ENCODE measurements at regions not wholly inside any gene's neighbourhood (a gene's known extent, or its start where the extent isn't known, plus 50 kb on each side); places are given as distances from the start of the nearest gene placed in this dataset.

DNA sequence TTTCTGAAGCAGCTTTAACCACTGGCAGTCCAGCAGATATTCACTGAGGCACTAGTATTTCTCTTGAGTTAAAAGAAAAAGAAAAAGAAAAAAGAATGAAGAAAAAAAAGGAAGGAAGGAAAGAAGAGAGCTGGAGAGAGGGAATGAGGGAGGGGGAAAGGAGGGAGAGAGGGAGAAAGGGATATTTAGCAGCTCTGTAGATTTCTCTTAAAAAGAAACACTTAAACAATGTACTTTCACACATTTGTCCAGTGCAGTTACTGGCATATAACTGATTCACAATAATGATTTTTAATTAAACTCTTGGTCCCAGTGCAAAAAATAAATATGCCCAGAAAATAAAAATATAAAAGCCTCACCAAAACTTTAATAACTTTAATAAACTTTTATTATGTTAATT, 386.4 kb downstream of the KCNJ2 start:
- intact Hi-C loops (cut with micrococcal nuclease) = loop anchor here (10.0 kb wide), 1 partner anchor 151 kb away; no protein-coding TSS in a partner anchor
- H3K36me3 ChIP-seq (ENCODE audit: low read depth, low read length) = no peaks in the 10 kb centered on the region
- no peaks in the 10 kb centered on the region for H3K4me1 ChIP-seq (ENCODE audit: insufficient read depth, low read length)
- H3K27ac ChIP-seq (ENCODE audit: low read length) = no peak overlapping the region
- no peak overlapping the region for H3K9ac ChIP-seq (ENCODE audit: low read length)
- no peaks in the 10 kb centered on the region for H3F3A ChIP-seq (ENCODE audit: low read length, unreplicated experiment)
- no peaks in the 10 kb centered on the region for H3K27me3 ChIP-seq (ENCODE audit: low read length)
- DNase-seq (no peak), ATAC-seq (no peak)
- ChIA-PET CTCF (no interaction called here), POLR2A (ENCODE audit: unreplicated experiment) (no interaction called here)
- no TSS peak for BruUV-seq (replicated peaks)
- H3K9me2 ChIP-seq (replicated peaks; ENCODE audit: low read length) = no peaks in the 10 kb centered on the region
- H3K9me3 ChIP-seq (ENCODE audit: low read length) = no peaks in the 10 kb centered on the region
- no peaks in the 10 kb centered on the region for H3K79me2 ChIP-seq (ENCODE audit: low read length)
- H2AFZ ChIP-seq (ENCODE audit: low read length) = no peak overlapping the region
- no peak overlapping the region for H3K4me3 ChIP-seq (ENCODE audit: low read length)
- TF ChIP-seq, protein P1, sequence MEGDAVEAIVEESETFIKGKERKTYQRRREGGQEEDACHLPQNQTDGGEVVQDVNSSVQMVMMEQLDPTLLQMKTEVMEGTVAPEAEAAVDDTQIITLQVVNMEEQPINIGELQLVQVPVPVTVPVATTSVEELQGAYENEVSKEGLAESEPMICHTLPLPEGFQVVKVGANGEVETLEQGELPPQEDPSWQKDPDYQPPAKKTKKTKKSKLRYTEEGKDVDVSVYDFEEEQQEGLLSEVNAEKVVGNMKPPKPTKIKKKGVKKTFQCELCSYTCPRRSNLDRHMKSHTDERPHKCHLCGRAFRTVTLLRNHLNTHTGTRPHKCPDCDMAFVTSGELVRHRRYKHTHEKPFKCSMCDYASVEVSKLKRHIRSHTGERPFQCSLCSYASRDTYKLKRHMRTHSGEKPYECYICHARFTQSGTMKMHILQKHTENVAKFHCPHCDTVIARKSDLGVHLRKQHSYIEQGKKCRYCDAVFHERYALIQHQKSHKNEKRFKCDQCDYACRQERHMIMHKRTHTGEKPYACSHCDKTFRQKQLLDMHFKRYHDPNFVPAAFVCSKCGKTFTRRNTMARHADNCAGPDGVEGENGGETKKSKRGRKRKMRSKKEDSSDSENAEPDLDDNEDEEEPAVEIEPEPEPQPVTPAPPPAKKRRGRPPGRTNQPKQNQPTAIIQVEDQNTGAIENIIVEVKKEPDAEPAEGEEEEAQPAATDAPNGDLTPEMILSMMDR (conservative IDR thresholded peaks at IDR 0.05; ENCODE audit: low read depth, low read length) = no peak
- TF ChIP-seq EZH2phosphoT487 (IDR thresholded peaks at IDR 0.05; ENCODE audit: borderline replicate concordance, low read length) (no peak), EZH2 (IDR thresholded peaks at IDR 0.05; ENCODE audit: low read length, unreplicated experiment) (no peak)
- H4K20me1 ChIP-seq (ENCODE audit: low read length) = no peaks in the 10 kb centered on the region
- H3K4me2 ChIP-seq (ENCODE audit: low read length) = no peak overlapping the region

DNA sequence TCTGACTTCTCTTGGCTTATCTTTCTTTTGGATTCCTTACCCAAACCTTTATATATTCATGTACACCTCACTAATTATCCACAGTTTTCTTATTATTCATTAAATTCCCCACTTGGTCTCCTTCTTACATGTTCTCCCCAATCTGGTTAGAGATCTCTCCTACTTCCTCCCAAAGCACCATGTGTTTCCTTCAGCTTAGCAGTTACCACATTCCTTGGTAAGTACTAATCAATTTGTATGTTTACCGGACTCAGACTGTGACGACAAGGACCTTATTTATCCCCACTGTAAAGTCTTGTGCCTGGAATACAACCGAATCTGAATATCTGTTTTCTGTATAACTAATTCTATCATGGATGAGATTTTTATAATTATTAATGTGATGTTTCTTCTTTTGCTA, 389.5 kb downstream of the KCNJ2 start:
- TF ChIP-seq EZH2 (IDR thresholded peaks at IDR 0.05; ENCODE audit: low read length, unreplicated experiment) (no peak), EZH2phosphoT487 (IDR thresholded peaks at IDR 0.05; ENCODE audit: borderline replicate concordance, low read length) (no peak)
- TF ChIP-seq, protein P1 (conservative IDR thresholded peaks at IDR 0.05; ENCODE audit: low read depth, low read length) = no peak
- no peak for ATAC-seq
- H3F3A ChIP-seq (ENCODE audit: low read length, unreplicated experiment) = no peaks in the 10 kb centered on the region
- H3K4me1 ChIP-seq (ENCODE audit: insufficient read depth, low read length) = no peaks in the 10 kb centered on the region
- BruUV-seq (replicated peaks) = no TSS peak
- intact Hi-C loops (cut with micrococcal nuclease) = loop anchor here (10.0 kb wide), 1 partner anchor 154 kb away; no protein-coding TSS in a partner anchor
- no peaks in the 10 kb centered on the region for H3K9me3 ChIP-seq (ENCODE audit: low read length)
- H3K9ac ChIP-seq (ENCODE audit: low read length) = no peak overlapping the region
- H3K36me3 ChIP-seq (ENCODE audit: low read depth, low read length) = no peaks in the 10 kb centered on the region
- H3K4me2 ChIP-seq (ENCODE audit: low read length) = no peak overlapping the region
- no peaks in the 10 kb centered on the region for H4K20me1 ChIP-seq (ENCODE audit: low read length)
- peak; percentile 28 for DNase-seq
- no peaks in the 10 kb centered on the region for H3K9me2 ChIP-seq (replicated peaks; ENCODE audit: low read length)
- no peak overlapping the region for H3K27ac ChIP-seq (ENCODE audit: low read length)
- no peaks in the 10 kb centered on the region for H3K79me2 ChIP-seq (ENCODE audit: low read length)
- POLR2A ChIA-PET (ENCODE audit: unreplicated experiment) = no interaction called here
- H2AFZ ChIP-seq (ENCODE audit: low read length) = no peak overlapping the region
- CTCF ChIA-PET = no interaction called here
- H3K27me3 ChIP-seq (ENCODE audit: low read length) = no peaks in the 10 kb centered on the region
- no peak overlapping the region for H3K4me3 ChIP-seq (ENCODE audit: low read length)

DNA sequence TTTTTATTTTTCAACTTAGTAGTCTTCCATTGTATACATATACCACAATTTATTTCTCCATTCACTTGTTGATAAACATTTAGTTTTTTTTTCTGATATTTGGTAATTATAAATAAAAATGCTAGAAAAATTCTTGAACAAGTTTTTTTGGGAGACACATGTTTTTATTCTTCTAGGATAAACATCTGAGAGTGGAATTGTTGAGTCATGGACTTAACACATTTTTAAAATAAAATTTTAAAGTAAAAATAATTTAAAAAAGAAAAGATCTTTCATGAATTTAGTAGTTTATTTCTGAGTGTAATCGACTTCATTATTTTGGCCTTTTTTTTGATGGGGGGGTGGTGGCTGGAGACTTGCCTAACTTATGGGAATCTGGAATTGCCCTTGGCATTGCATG, 391.1 kb downstream of the KCNJ2 start:
- Histone ChIP-seq H3K9me2 (replicated peaks; ENCODE audit: low read length) (no peaks in the 10 kb centered on the region), H3K9ac (ENCODE audit: low read length) (no peak overlapping the region), H3K27me3 (ENCODE audit: low read length) (no peaks in the 10 kb centered on the region), H3K4me2 (ENCODE audit: low read length) (no peak overlapping the region), H3K27ac (ENCODE audit: low read length) (no peak overlapping the region), H3F3A (ENCODE audit: low read length, unreplicated experiment) (no peaks in the 10 kb centered on the region), H3K4me3 (ENCODE audit: low read length) (no peak overlapping the region), H2AFZ (ENCODE audit: low read length) (no peak overlapping the region), H3K79me2 (ENCODE audit: low read length) (no peaks in the 10 kb centered on the region), H3K36me3 (ENCODE audit: low read depth, low read length) (no peaks in the 10 kb centered on the region), H3K4me1 (ENCODE audit: insufficient read depth, low read length) (no peaks in the 10 kb centered on the region), H4K20me1 (ENCODE audit: low read length) (no peaks in the 10 kb centered on the region), H3K9me3 (ENCODE audit: low read length) (no peaks in the 10 kb centered on the region)
- intact Hi-C loops (cut with micrococcal nuclease) = no loop called here
- ChIA-PET POLR2A (ENCODE audit: unreplicated experiment) (no interaction called here), CTCF (no interaction called here)
- TF ChIP-seq EZH2 (IDR thresholded peaks at IDR 0.05; ENCODE audit: low read length, unreplicated experiment) (no peak), EZH2phosphoT487 (IDR thresholded peaks at IDR 0.05; ENCODE audit: borderline replicate concordance, low read length) (no peak)
- TF ChIP-seq, protein P1 (conservative IDR thresholded peaks at IDR 0.05; ENCODE audit: low read depth, low read length) = no peak
- no TSS peak for BruUV-seq (replicated peaks)
- DNase-seq (no peak), ATAC-seq (no peak)
